GM18511 (cell line): ENCODE measurements at regions not wholly inside any gene's neighbourhood (a gene's known extent, or its start where the extent isn't known, plus 50 kb on each side); places are given as distances from the start of the nearest gene placed in this dataset.
"Not testable (repeated sequence)": the region's sequence is repeated elsewhere in the genome, so short reads cannot be mapped to it uniquely, and the experiment has no call there.

ENCODE experiments used
- ATAC-seq: cut with Tn5 transposase; IDR thresholded peaks from one replicate; pipeline ENCODE4 v1.9.1; 2021; ENCODE audit warnings: mild to moderate bottlenecking, moderate library complexity; ENCODE audit not compliant: unreplicated experiment

GRCh38 chr9:41019858-41020562 lies 108.5 kb downstream of the FOXD4L6 start:
- ATAC-seq: not testable (repeated sequence)

GRCh38 chr9:41018948-41019347 lies 109.5 kb downstream of the FOXD4L6 start:
- not testable (repeated sequence) for ATAC-seq

GRCh38 chr9:41016699-41017098 lies 111.8 kb downstream of the FOXD4L6 start:
- ATAC-seq: not testable (repeated sequence)

- not testable (repeated sequence) for ATAC-seq
Measured at GRCh38 chr9:40999952-41000700, 128.4 kb downstream of the FOXD4L6 start.

GRCh38 chr9:40995490-40995889 lies 133.0 kb downstream of the FOXD4L6 start:
- not testable (repeated sequence) for ATAC-seq

- not testable (repeated sequence) for ATAC-seq
Measured at GRCh38 chr9:40993842-40994241, 134.6 kb downstream of the FOXD4L6 start.

- not testable (repeated sequence) for ATAC-seq
Measured at GRCh38 chr9:40993375-40993774, 135.1 kb downstream of the FOXD4L6 start.

GRCh38 chr9:40992472-40992821 lies 136.0 kb downstream of the FOXD4L6 start:
- peak; percentile 38 for ATAC-seq

- peak; percentile 100 for ATAC-seq
Measured at GRCh38 chr9:40991741-40992471, 136.6 kb downstream of the FOXD4L6 start.

GRCh38 chr9:40991100-40991740 lies 137.3 kb downstream of the FOXD4L6 start:
- not testable (repeated sequence) for ATAC-seq

- not testable (repeated sequence) for ATAC-seq
Measured at GRCh38 chr9:40986332-40986731, 142.1 kb downstream of the FOXD4L6 start.

- ATAC-seq: not testable (repeated sequence)
Measured at GRCh38 chr9:40975351-40975750, 153.1 kb downstream of the FOXD4L6 start.

- not testable (repeated sequence) for ATAC-seq
Measured at GRCh38 chr9:40974912-40975311, 153.6 kb downstream of the FOXD4L6 start.

- ATAC-seq: not testable (repeated sequence)
Measured at GRCh38 chr9:40971773-40972172, 156.7 kb downstream of the FOXD4L6 start.

GRCh38 chr9:40970340-40970739 lies 158.1 kb downstream of the FOXD4L6 start:
- not testable (repeated sequence) for ATAC-seq

- ATAC-seq: not testable (repeated sequence)
Measured at GRCh38 chr9:40962461-40962860, 166.0 kb downstream of the FOXD4L6 start.

GRCh38 chr9:40951876-40952494 lies 176.5 kb downstream of the FOXD4L6 start:
- ATAC-seq: not testable (repeated sequence)

GRCh38 chr9:40946228-40946627 lies 182.3 kb downstream of the FOXD4L6 start:
- ATAC-seq: not testable (repeated sequence)

GRCh38 chr9:40942730-40943129 lies 185.8 kb downstream of the FOXD4L6 start:
- ATAC-seq: not testable (repeated sequence)

- ATAC-seq: not testable (repeated sequence)
Measured at GRCh38 chr9:40939888-40940209, 188.6 kb downstream of the FOXD4L6 start.
